Left ventricle myocardium inferior (tissue), 1 donor: ENCODE measurements at regions not wholly inside any gene's neighbourhood (a gene's known extent, or its start where the extent isn't known, plus 50 kb on each side); places are given as distances from the start of the nearest gene placed in this dataset.

Source experiments
- DNase-seq: peaks from one replicate; pipeline ENCODE4 v3.0.0-alpha.2; 2020
- H3K27ac ChIP-seq: fragments of 200-600 bp; replicated peaks from 2 replicates; pipeline ENCODE4 v1.8.0; 2021
- H3K27me3 ChIP-seq: fragments of 200-600 bp; 2 replicates; pipeline ENCODE4 v1.8.0; 2021; ENCODE audit warnings: low read depth
- H3K36me3 ChIP-seq: fragments of 200-600 bp; 2 replicates; pipeline ENCODE4 v1.8.0; 2021
- H3K4me1 ChIP-seq: fragments of 200-600 bp; 2 replicates; pipeline ENCODE4 v1.8.0; 2021
- H3K4me3 ChIP-seq: fragments of 200-600 bp; 2 replicates; pipeline ENCODE4 v1.8.0; 2021; ENCODE audit warnings: mild to moderate bottlenecking, moderate library complexity
- H3K9me3 ChIP-seq: fragments of 200-600 bp; replicated peaks from 2 replicates; pipeline ENCODE4 v1.8.0; 2021
- CTCF ChIP-seq: fragments of 200-600 bp; IDR thresholded peaks from 2 replicates; pipeline ENCODE4 v1.8.0; 2021; ENCODE audit warnings: antibody characterized with exemption, mild to moderate bottlenecking, borderline replicate concordance
- intact Hi-C: fragments of 100-400 bp; cut with micrococcal nuclease; formaldehyde crosslinking; loops from one replicate; pipeline ENCODE4 v1.11.0; 2022
- donor health status: DM: no; HTN: yes; CAD: no; lungs with severe emphysema.

GRCh38 chr22:48586799-48587185 lies 1240.9 kb downstream of the BRD1 start:
- no peak for TF ChIP-seq CTCF
- no peak for DNase-seq
- no peak overlapping the region for H3K27ac ChIP-seq
- no peaks in the 10 kb centered on the region for H3K4me1 ChIP-seq
- H3K27me3 ChIP-seq, result peaks cover 85% of the 10 kb centered on the region
- no peaks in the 10 kb centered on the region for H3K36me3 ChIP-seq
- intact Hi-C loops, result no loop called here
- no peak overlapping the region for H3K4me3 ChIP-seq
- H3K9me3 ChIP-seq, result no peaks in the 10 kb centered on the region

DNA sequence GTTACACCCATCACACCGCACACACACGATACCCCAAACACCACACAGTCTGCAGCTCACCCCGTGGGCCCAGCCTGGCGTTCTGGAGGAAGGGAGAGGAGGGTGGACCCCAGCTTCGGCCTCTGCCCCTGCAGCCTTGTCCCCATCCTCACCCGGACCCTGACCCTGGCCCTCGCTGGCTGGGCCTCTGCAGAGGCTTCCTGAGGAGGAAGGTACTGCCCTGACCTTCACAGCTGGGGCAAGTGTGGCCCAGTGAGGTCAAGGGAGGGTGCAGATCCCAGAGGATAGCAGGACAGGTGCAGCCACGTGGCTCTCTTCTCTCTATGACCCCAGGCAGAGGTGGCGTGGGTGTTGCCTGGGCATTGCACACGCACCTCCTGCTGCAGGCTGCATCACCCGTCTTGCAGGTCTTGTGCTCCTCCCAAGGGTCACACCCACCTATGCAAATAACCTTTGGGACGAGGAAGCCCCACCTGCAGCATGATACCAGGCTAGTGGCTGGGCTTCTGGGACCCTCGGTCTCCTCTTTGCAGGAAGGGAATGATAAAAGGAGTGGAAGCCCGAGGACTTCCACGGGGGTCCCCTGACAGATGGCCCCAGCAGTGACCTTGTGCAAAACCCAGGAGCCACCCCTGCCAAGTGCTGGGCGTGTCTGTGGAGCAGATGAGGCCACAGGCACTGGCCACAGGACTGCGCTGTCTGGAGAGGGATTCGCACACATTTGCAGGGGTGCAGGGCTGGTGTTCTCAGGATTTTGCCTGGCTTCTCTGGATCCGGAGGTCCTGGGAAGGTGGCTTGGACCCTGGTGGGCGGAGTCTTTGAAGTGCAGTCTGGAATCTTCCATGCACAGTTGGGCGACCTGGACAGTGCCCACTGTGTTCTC lies 1241.5 kb downstream of the BRD1 start:
- H3K4me3 ChIP-seq, result no peak overlapping the region
- intact Hi-C loops, result no loop called here
- no peaks in the 10 kb centered on the region for H3K36me3 ChIP-seq
- no peaks in the 10 kb centered on the region for H3K4me1 ChIP-seq
- peaks cover 85% of the 10 kb centered on the region for H3K27me3 ChIP-seq
- DNase-seq, result no peak
- no peak overlapping the region for H3K27ac ChIP-seq
- TF ChIP-seq CTCF, result no peak
- H3K9me3 ChIP-seq, result no peaks in the 10 kb centered on the region

GRCh38 chr22:48584170-48584569 lies 1243.5 kb downstream of the BRD1 start:
- Histone ChIP-seq H3K4me3 (no peak overlapping the region), H3K27ac (no peak overlapping the region), H3K4me1 (no peaks in the 10 kb centered on the region), H3K9me3 (no peaks in the 10 kb centered on the region), H3K27me3 (peaks cover 88% of the 10 kb centered on the region), H3K36me3 (no peaks in the 10 kb centered on the region)
- TF ChIP-seq CTCF, result no peak
- intact Hi-C loops, result no loop called here
- DNase-seq, result no peak

DNA sequence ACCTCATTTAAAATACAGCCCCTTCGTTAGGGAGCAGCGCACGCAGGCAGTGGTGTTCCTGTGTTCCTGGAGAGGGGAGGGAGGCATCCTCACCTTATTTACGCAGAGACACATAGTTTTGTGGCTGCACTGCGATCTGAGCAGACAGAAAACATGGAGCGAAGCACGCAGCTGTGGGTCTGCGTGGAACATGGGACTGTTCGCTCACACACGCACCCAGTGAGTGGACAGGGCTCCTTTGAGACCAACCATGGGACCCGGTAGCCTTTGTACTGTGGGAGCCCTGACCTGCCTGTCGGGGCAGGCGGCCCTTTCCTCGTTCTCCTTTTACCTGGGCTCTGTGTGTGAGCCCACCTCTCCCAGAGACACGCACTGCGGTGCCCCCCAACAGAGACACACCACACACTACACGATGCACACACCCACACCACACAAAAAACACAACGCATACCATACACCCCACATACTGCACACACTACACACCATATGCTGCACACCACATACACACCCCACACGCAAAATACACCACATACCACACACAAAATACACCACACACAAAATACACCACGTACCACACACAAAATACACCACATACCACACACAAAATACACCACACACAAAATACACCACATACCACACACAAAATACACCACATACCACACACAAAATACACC lies 1245.7 kb downstream of the BRD1 start:
- Histone ChIP-seq H3K4me1 (no peaks in the 10 kb centered on the region), H3K4me3 (no peak overlapping the region), H3K9me3 (no peaks in the 10 kb centered on the region), H3K36me3 (no peaks in the 10 kb centered on the region), H3K27ac (no peak overlapping the region), H3K27me3 (peaks cover 88% of the 10 kb centered on the region)
- intact Hi-C loops, result no loop called here
- no peak for DNase-seq
- TF ChIP-seq CTCF, result no peak

DNA sequence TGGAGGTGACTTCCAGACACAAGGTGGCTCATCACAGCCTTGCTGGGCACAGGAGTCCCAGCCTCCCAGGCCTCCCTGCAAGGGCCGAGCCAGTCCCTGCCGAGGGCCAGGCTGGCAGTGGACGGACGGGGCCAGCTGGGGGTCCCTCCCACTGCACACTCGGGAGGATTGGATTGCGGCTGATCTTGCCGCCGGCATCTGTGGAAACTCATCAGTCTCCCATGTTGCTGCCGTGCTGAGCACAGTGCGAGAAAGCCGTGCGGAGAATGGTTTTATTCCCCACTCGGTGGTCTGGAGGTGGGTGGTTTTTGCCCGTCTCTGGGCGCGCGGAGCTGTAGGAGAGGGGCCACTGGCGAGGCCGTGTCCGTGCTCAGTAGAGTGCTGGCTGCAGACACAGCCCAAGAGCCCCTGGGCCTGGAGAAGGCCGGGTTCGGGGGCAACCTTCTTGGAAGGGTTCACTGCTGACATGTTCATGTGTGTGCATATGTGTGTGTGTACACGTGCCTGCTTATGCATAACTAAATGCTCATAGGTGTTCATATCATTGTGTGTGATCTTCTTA lies 1246.4 kb downstream of the BRD1 start:
- peaks cover 3% of the 10 kb centered on the region for H3K4me1 ChIP-seq
- intact Hi-C loops, result no loop called here
- no peaks in the 10 kb centered on the region for H3K9me3 ChIP-seq
- H3K27me3 ChIP-seq, result peaks cover 88% of the 10 kb centered on the region
- H3K27ac ChIP-seq, result no peak overlapping the region
- no peaks in the 10 kb centered on the region for H3K36me3 ChIP-seq
- DNase-seq, result no peak
- no peak for TF ChIP-seq CTCF
- H3K4me3 ChIP-seq, result no peak overlapping the region
